ENCODE measurements at regions not wholly inside any gene's neighbourhood (a gene's known extent, or its start where the extent isn't known, plus 50 kb on each side); places are given as distances from the start of the nearest gene placed in this dataset.

DNA sequence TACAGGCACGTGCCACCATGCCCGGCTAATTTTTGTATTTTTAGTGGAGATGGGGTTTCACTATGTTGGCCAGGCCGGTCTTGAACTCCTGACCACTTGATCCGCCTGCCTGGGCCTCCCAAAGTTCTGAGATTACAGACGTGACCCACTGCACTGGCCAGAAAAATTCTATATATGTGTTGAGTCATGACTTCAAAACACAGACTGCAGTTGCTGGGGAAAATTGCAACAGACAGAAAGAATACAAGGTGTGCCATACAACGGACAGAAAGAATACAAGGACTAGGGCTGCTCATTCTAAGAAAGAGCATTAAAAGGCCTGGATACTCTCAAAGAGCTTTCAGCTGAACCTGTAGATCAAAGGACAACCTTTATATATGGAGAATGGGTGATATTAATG lies 109.6 kb upstream of the ACSL4 start:
- no peak overlapping the region for H3K4me3 ChIP-seq (ENCODE audit: low read depth, low read length)
- TF ChIP-seq, protein P1, sequence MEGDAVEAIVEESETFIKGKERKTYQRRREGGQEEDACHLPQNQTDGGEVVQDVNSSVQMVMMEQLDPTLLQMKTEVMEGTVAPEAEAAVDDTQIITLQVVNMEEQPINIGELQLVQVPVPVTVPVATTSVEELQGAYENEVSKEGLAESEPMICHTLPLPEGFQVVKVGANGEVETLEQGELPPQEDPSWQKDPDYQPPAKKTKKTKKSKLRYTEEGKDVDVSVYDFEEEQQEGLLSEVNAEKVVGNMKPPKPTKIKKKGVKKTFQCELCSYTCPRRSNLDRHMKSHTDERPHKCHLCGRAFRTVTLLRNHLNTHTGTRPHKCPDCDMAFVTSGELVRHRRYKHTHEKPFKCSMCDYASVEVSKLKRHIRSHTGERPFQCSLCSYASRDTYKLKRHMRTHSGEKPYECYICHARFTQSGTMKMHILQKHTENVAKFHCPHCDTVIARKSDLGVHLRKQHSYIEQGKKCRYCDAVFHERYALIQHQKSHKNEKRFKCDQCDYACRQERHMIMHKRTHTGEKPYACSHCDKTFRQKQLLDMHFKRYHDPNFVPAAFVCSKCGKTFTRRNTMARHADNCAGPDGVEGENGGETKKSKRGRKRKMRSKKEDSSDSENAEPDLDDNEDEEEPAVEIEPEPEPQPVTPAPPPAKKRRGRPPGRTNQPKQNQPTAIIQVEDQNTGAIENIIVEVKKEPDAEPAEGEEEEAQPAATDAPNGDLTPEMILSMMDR (IDR thresholded peaks at IDR 0.05; ENCODE audit: low read depth, low read length): no peak

DNA sequence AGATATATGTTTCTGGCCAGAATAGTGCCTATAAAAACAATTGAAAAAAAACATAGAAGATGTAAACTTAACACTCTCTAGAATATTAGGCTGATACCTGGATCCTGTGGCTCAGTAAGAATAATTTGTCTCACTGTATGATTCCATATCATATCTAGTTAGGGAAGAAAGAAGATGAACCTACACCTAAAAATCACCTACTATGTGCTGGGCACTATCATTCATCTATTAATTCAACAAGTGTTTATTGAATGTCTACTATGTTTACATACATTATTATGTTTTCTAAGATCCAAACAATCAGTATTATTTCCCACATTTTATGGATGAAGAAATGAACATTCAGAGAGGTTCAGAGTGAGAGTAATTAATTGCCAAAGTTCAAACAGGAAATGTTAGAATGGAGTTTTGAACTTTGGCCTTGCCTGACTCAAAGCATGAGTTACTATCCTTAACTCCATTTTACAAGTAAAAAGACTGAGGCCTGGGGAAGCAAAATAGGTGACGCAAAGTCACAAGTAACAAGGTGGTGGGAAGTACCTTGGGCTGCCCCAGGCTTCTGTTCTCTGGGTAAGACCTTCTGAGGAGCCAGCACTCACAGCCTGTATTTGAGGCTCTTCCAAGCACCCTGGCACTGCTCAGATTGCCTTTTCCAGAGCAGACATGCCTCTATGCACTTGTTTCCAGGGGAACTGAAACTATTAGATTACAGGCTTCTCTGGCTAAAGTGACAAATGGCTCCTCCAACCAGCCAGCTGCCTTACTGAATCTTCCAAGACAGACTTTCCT lies 111.1 kb upstream of the ACSL4 start:
- TF ChIP-seq, protein P1 (IDR thresholded peaks at IDR 0.05; ENCODE audit: low read depth, low read length): no peak
- no peak overlapping the region for H3K4me3 ChIP-seq (ENCODE audit: low read depth, low read length)

DNA sequence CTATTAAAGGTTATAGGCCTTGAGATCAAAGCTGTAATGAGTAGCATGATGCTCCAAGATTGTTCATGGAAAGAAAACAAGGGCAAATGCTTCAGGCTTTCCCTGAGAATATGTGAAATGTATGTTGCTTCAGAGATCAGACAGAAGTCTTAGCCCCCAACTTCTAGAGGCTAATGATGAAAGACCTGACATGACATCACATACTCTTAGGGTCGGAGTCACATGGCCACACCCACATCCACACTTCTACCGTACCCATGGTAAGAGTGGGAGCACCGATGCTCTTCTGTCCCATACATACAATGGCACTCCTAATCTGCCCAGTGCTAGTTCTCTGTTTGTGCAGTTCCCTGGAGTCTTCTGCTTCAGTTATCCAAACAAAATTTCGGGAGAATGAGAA lies 111.9 kb upstream of the ACSL4 start:
- TF ChIP-seq, protein P1 (IDR thresholded peaks at IDR 0.05; ENCODE audit: low read depth, low read length): no peak
- H3K4me3 ChIP-seq (ENCODE audit: low read depth, low read length): no peak overlapping the region

DNA sequence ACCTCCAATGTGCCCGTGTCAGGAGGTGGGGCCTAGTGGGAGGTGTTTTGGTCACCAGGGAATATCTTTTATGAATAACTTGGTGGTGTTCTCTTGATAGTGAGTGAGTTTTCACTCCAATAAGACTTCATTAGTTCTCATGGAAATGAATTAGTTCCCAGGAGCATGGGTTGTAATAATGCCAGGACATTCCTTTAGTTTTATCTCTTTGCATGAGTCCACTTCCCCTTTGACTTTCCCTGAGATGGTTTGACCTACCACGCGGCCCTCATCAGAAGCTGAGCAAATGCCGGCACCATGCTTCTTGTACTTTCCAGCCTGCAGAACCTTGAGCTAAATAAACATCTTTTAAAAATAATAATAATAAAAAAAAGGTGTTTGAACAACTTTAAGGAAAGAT lies 112.9 kb upstream of the ACSL4 start:
- no peak overlapping the region for H3K4me3 ChIP-seq (ENCODE audit: low read depth, low read length)
- TF ChIP-seq, protein P1 (IDR thresholded peaks at IDR 0.05; ENCODE audit: low read depth, low read length): no peak

DNA sequence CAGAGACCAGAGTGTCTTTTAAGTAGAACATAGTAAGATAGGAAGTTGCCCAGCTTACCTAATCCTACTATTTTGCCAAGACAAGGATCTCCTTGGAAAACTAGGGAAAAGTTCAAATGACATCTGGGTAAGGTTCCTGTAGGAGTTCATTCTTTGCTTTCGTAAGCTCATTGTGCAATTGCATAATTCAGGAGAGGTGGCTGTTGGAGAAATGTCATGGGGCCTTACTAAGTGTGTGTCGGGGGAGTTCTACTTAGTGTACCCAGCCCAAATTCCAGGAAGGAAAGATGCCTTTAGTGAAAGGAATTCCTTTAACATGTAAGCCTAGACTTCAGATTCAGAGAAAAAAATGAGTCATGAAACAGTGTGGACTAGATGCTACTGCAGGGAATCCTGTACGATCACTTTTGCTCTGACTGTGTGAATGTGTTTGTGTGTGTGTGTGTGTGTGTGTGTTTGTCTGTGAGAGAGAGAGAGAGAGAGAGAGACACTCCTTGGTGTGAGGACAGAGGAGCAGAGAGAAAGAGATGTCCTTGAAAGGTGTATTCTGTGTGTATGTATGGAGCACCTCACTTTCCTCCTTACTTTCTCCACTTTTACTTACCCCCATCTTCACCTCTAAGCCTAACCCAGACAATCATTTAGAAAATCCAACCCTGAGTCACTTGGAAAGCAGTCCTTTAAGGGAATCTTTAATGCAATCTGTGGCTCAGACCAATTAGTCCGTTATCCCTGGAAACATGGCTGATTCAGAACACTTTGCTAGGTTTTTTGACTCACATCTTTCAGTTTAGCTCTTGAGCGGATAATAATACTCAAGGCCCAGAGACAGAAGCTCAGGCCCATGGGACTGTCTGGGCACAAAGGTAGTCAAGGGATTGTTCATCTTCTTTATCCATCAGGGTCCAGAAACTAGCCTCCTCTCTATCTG lies 114.5 kb upstream of the ACSL4 start:
- TF ChIP-seq, protein P1 (IDR thresholded peaks at IDR 0.05; ENCODE audit: low read depth, low read length): no peak
- H3K4me3 ChIP-seq (ENCODE audit: low read depth, low read length): no peak overlapping the region

DNA sequence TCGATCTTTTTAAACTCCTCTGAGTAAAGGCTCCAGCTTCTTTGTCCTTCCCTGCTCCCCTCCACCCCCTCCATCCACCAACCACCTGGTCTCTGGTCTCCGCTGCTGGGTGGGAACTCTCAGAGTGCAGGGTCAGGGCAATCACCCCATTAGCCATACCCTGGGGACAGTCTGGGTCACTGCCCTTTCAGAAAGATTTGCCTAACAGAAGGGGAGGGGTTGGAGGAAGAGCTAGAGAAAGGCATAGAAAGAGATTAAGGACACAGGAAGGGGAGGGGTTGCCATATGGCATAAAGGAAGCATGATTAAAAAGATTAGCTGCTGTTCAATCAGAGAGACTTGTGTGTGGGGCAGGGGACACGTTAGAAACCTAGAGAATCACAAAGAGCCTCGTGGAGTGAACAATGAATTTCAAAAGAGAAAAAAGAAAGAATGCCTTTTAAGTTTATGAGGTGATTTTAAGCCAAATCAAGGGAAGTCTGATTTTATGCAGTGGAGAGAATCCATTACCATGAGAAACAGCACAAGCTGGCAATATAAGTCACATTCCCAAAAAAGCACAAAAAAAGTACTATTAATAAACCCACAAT lies 115.5 kb upstream of the ACSL4 start:
- H3K4me3 ChIP-seq (ENCODE audit: low read depth, low read length): no peak overlapping the region
- TF ChIP-seq, protein P1 (IDR thresholded peaks at IDR 0.05; ENCODE audit: low read depth, low read length): no peak
